GM12892 (cell line): ENCODE measurements at regions not wholly inside any gene's neighbourhood (a gene's known extent, or its start where the extent isn't known, plus 50 kb on each side); places are given as distances from the start of the nearest gene placed in this dataset.

Experiments used
- POLR2A ChIP-seq: IDR thresholded peaks from 2 replicates; pipeline ENCODE4 v1.6.1; 2011; ENCODE audit warnings: low read depth, low read length, control low read depth
- POLR2AphosphoS5 ChIP-seq: IDR thresholded peaks from 2 replicates; pipeline ENCODE4 v1.6.1; 2011; ENCODE audit warnings: low read depth, low read length, control low read depth

DNA sequence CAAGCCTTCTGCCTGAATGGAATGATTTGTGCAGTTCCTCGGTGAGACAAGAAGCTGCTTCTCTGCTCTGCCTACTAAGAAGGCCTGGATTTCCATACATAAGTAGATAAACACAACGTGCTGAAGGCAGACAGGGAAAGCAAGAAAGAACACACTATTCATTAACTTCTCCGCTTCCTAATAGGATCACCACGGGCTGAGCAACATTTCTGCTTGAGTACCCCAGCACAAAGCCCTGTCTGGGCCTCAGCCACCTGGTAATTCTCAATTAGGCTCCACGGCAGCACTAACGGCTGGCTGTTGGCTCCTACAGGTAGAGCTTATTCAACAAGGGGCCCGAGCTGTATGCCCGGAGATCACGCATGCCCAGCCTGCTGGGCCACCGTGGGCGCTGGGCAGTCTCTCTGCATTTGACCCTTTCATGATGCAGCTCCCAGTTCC lies 1156.6 kb downstream of the TBC1D22A start:
- TF ChIP-seq POLR2AphosphoS5, result no peak
- TF ChIP-seq POLR2A, result no peak
